HL-60 (cell line): ENCODE measurements at regions not wholly inside any gene's neighbourhood (a gene's known extent, or its start where the extent isn't known, plus 50 kb on each side); places are given as distances from the start of the nearest gene placed in this dataset.

Experiments
- DNase-seq, 2 experiments: peaks; one replicate each; pipeline ENCODE4 v3.0.0-alpha.2; 2010 to 2020; ENCODE audit warnings: low read depth in 1 of 2, low spot score in 1 of 2
- H3K27ac ChIP-seq: fragments of 250-450 bp; sonication (Bioruptor Pico); replicated peaks from 2 replicates; pipeline ENCODE4 v1.5.1; 2020; ENCODE audit warnings: mild to moderate bottlenecking, moderate library complexity
- H3K27me3 ChIP-seq: fragments of 250-450 bp; sonication (Bioruptor Pico); 2 replicates; pipeline ENCODE4 v1.5.1; 2021; ENCODE audit warnings: mild to moderate bottlenecking, moderate library complexity; ENCODE audit not compliant: insufficient read depth, poor library complexity, severe bottlenecking
- H3K4me3 ChIP-seq: replicated peaks from 2 replicates; pipeline ENCODE4 v1.5.1; 2011; ENCODE audit warnings: mild to moderate bottlenecking, control low read depth, low read length; ENCODE audit not compliant: insufficient read depth
- CTCF ChIP-seq: IDR thresholded peaks from one replicate; pipeline ENCODE4 v1.5.1; 2011; ENCODE audit warnings: low read length, control low read depth, inconsistent platforms; ENCODE audit not compliant: insufficient read depth
- GABPA ChIP-seq: IDR thresholded peaks from 2 replicates; pipeline ENCODE4 v1.6.1; 2012; ENCODE audit warnings: low read depth
- POLR2AphosphoS5 ChIP-seq: IDR thresholded peaks from 2 replicates; pipeline ENCODE4 v1.6.1; 2012; ENCODE audit warnings: low read depth
- SPI1 ChIP-seq: IDR thresholded peaks from 2 replicates; pipeline ENCODE4 v1.6.1; 2012; ENCODE audit warnings: low read depth, mild to moderate bottlenecking, borderline replicate concordance
- TF ChIP-seq, protein P1 (sequence below): IDR thresholded peaks from 2 replicates; pipeline ENCODE4 v1.6.1; 2012; ENCODE audit warnings: low read depth; ENCODE audit not compliant: insufficient replicate concordance

DNA sequence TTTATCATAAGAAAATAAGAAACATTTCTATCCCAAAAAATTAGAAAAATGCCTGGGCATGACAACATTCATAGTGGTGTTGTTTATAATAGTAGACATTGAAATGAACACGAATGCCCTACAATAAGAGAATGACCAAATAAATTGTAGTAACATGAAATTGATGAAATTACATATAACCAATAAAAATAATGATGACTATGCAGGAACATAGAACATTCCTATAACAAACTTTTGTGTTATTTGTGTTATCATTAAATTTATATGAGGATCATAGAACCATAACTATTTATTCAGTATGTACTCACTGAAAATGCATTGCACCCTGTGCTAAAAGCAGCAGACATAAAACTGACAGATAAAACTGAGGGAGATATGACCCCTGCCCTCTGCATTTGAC lies 399.7 kb downstream of the CBLN4 start:
- no peak overlapping the region for H3K27ac ChIP-seq
- H3K27me3 ChIP-seq, result peaks cover 2% of the 10 kb centered on the region
- H3K4me3 ChIP-seq, result no peak overlapping the region
- DNase-seq, result no peak
- TF ChIP-seq GABPA, result no peak
- TF ChIP-seq, protein P1, sequence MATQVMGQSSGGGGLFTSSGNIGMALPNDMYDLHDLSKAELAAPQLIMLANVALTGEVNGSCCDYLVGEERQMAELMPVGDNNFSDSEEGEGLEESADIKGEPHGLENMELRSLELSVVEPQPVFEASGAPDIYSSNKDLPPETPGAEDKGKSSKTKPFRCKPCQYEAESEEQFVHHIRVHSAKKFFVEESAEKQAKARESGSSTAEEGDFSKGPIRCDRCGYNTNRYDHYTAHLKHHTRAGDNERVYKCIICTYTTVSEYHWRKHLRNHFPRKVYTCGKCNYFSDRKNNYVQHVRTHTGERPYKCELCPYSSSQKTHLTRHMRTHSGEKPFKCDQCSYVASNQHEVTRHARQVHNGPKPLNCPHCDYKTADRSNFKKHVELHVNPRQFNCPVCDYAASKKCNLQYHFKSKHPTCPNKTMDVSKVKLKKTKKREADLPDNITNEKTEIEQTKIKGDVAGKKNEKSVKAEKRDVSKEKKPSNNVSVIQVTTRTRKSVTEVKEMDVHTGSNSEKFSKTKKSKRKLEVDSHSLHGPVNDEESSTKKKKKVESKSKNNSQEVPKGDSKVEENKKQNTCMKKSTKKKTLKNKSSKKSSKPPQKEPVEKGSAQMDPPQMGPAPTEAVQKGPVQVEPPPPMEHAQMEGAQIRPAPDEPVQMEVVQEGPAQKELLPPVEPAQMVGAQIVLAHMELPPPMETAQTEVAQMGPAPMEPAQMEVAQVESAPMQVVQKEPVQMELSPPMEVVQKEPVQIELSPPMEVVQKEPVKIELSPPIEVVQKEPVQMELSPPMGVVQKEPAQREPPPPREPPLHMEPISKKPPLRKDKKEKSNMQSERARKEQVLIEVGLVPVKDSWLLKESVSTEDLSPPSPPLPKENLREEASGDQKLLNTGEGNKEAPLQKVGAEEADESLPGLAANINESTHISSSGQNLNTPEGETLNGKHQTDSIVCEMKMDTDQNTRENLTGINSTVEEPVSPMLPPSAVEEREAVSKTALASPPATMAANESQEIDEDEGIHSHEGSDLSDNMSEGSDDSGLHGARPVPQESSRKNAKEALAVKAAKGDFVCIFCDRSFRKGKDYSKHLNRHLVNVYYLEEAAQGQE, result no peak
- no peak for TF ChIP-seq CTCF
- TF ChIP-seq SPI1, result no peak
- TF ChIP-seq POLR2AphosphoS5, result no peak

DNA sequence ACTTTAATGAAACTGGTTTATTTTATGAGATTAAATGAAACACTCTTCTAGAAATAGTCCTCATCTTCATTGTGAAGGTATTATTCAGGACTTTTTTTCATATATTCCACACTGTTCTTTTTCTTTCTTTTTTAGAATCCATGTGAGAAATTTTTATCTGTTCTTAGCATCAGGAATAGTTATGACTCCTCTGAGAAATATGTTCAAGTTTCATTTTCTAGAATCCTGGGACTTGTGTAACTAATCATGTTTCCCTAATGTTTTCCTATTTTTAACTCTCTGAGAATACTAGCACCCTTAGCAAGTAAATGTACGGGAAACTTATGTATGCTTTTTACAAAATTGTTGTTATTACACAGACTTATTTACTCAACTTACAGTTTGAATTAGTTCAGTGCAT lies 407.8 kb downstream of the CBLN4 start:
- H3K27me3 ChIP-seq, result no peaks in the 10 kb centered on the region
- H3K4me3 ChIP-seq, result no peak overlapping the region
- H3K27ac ChIP-seq, result no peak overlapping the region
- no peak for DNase-seq
- no peak for TF ChIP-seq POLR2AphosphoS5
- TF ChIP-seq, protein P1, result no peak
- no peak for TF ChIP-seq CTCF
- no peak for TF ChIP-seq SPI1
- no peak for TF ChIP-seq GABPA

DNA sequence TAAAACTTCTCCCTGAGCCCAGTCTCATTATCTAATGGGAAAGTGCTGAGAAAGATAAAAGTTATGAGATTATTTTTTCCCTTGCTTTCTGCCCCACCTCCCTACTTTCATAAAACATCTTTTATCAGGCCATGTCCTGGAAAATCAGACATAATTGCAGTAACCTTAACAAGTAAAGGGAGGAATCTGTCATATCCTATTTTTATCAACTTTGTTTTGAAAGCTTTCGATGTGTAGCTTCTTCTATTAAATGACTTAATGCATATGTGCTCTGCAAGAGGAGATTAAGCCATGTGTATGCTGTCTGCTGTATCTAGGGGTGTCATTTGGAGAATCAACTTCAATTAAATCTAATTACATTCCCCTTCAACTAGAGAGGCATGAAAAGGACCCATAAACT lies 408.9 kb downstream of the CBLN4 start:
- no peak overlapping the region for H3K4me3 ChIP-seq
- H3K27ac ChIP-seq, result no peak overlapping the region
- no peak for TF ChIP-seq CTCF
- no peak for TF ChIP-seq SPI1
- TF ChIP-seq POLR2AphosphoS5, result no peak
- TF ChIP-seq, protein P1, result no peak
- H3K27me3 ChIP-seq, result peaks cover 4% of the 10 kb centered on the region
- no peak for DNase-seq
